Hematopoietic multipotent progenitor cell treated with erythropoietin and hydrocortisone succinate and interleukin-3 and kit ligand, for 17 days (in vitro differentiated cells): ENCODE measurements at regions not wholly inside any gene's neighbourhood (a gene's known extent, or its start where the extent isn't known, plus 50 kb on each side); places are given as distances from the start of the nearest gene placed in this dataset.

Experiments
- DNase-seq: peaks from one replicate; pipeline ENCODE4 v3.0.0-alpha.2; 2015; ENCODE audit warnings: low spot score

DNA sequence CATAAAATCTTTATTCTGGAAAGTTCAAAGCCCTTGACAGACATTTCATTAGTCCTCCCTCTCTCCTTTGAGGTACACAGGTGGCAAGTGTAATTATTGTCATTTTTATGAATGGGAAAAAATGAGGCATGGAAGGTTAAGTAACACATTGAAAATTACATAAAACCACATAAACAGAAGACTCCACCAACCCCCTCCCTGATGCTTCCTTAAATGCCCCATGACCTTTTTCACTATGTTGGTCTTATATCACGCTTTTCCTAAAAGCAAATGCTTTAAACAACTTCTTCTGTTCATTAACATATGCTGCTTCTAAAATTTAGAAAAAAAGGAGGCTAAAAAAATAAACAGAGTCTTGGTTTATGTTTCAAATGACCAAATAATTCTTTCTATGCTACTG lies 648.4 kb downstream of the PTPRC start:
- no peak for DNase-seq

DNA sequence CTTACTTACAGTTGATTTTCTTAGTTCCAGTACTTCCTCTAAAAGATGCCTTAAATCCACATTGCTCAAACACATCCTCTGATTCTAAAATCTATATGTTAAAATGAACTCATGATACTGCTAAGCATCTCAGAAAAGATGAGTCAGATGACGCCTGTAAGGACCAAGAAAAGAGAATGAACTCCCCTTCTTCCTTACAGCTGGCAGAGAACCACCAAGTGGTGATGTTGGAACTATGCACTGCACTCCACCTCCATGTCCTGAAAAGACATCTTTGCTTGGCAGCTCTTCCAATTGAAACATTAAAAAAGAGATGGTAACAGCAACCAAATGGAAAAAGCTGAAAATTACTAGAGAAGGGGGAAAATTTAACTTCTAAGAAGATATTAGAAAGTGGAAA lies 648.8 kb downstream of the PTPRC start:
- DNase-seq, result no peak

DNA sequence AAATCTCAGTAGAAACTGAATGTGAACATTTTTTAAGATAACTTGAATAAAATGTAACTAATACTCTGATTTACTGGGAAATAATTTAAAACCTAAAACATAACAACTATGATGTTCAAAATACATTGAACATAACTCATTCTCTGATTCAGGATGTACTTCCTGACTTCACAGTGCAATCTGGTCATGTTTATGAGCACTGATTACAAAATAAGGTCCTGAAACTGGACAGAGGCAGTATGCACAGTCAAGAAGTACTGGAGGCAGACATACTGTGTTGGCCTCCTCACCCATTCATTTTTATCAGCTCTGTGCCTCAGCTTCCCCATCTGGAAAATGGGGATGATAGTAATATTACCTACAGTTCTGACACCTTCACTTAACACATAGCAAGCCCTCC lies 651.3 kb downstream of the PTPRC start:
- no peak for DNase-seq

DNA sequence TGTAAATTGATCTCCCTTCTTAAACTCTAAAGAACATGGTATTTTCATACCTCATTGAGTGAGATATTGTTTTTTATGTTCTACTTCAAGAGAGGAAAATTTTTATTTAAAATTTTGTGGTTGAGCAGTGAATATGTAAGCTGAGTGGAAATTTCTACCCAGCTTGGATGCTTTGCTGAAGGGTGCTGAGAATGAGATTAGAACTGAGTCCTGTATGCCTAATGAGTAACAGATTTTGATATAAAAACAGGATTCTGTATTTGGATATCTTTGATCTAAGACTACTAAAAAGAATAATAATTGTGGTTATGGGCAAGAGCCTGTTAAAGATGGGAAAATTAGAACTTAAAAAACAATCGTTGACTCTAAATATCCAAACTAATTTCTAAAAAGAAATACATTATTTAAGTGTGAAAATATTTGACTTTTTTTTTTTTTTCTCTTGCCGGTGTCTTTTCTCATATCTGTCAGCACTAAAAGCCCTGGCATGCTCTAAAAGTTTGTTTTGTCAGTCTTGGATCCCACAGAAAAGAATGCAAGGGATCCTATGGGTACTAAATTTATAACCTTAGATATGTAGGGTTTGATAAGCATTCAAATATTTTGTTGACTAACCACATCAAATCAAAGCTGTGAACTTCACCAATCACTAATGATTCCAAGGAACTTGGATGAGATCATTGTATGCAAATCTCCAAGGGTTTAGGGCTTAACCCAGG lies 652.3 kb downstream of the PTPRC start:
- no peak for DNase-seq

DNA sequence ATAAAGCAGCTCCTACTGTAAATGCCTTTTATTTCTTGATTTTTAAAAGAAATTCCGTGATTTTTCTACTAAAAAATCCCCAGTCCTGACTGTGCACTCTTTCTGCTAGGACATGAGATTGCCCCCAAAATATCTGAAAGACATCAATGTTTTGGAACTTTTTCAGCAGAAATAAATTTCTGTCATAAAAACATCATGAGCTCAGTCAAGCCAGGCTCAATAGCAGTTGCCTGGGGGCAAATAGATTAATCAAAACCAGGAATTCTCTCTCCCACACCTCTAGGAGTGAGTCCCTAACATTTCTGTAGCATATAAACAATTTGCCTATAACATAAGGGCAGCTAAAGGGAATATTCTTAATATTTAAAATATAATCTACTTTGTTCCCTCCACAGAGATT lies 654.1 kb downstream of the PTPRC start:
- DNase-seq, result no peak

DNA sequence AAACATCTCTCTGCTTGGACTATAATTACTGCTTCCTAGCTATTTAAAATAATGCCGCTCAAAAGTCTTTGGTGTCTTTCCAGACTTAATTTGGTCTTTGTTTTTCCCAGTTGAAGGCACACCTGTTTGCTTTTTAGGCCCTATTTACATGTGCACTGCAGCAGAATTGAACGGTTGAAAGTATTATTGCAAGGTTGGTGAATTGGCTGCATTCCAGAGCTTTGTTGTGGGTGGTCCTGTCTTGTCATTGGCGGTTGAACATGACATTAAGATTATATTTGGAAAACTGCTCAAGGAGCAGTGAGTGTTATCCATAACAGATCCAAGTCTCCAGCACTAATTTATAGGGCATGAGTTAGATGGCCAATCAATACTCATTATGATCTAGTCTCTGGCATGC lies 656.3 kb downstream of the PTPRC start:
- DNase-seq, result no peak

DNA sequence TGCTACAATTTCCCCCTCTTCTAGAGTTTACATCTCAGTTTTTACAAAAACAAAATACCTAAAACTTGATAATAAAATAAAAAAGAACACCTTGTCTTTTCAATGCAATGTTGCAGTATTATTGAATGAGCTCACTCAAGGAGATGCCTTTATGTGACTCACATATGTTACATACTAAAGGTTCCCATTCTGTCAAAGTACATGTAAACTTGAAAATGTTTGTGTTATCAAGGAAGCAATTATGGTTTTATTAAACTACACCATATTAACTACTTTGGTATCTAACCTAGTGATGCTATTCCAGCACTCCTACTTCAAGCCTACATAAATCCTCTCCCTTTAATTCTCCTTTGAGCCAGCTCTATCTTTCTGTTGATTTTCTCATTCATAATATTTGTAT lies 658.3 kb downstream of the PTPRC start:
- DNase-seq, result no peak

DNA sequence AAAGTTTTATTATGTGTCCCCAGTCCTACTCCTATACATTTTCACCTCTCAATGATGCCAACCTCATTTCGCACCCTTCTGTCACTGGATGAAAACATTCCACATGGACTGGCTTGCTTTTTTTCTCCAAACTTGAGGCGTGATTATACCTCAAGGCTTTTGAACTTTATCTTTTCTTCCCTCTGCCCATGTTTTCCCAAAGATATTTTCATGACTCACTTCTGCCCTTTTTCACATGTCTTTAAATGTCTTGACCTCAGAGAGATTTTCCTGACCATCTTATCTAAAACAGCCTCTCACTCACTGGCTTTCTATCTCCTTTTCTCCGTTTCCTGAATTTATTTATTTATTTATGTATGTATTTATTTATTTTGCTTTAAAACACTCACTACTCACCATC lies 659.0 kb downstream of the PTPRC start:
- no peak for DNase-seq

DNA sequence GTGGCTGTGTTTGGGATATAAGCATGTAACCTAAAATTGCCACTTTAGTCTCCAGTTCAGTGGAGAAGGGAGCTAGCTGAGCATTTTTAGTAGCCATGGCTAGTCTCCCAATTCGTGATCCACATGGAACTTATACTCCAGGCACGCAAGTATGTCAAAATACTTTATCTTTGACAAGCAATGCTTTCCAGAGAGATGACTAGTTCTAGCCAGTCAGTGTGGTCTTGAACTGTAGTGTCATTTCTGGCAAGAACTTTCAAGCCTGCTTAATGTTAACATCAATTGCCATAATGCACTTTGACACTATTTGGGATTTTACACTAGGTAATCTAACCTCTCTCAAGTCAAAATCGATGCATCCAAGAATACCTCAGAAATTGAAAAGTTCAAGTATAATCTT lies 660.0 kb downstream of the PTPRC start:
- DNase-seq, result no peak

DNA sequence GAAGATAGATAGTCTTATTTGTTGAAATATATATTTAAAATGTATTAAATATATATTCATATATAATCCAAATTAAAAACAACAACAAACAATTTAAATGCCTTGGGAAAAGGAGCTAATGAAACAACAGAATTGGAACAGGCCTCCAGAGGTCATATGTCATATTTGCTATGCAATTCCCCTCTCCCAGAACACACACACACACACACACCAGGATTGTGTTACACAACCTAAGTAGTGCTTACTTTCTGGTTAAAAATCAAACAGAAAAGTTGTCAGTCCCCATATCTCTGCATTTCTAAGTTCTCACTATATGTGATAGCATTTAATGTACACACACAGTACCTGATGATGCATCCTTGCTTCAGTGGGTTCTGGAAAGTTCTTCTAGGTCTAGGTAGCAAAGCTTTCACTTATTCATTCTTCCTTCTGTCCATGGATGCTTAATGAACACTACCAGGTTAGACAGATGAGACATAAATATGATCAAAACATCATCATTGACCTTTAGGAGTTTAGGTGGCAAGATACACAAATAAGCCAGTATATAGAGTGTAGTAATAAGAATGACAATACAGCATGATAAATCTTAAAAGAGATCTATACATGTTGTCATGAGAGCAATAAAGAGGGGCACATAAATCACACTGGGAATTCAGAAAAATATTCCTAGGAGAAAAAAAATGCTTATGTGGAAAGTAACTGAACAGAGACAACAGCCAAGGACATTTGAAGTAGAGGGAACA lies 662.8 kb downstream of the PTPRC start:
- no peak for DNase-seq

DNA sequence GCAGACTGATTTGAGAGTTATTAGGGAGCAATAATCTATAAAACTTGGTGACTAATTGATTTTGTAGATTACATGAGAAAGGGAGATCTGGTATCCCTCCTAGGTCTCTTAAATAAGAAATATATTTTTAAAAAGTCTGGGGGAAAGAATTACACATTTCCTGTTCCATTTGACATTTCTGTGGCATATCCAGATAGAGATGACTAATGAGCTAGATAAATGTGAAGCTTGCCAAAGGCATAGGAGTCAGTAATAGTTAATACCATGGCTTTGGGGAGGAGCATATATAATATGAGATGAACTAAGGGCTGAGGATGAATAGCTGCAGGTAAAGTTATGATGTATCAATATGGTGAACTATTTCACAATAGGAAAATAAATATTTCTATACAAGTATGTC lies 663.7 kb downstream of the PTPRC start:
- DNase-seq, result no peak

DNA sequence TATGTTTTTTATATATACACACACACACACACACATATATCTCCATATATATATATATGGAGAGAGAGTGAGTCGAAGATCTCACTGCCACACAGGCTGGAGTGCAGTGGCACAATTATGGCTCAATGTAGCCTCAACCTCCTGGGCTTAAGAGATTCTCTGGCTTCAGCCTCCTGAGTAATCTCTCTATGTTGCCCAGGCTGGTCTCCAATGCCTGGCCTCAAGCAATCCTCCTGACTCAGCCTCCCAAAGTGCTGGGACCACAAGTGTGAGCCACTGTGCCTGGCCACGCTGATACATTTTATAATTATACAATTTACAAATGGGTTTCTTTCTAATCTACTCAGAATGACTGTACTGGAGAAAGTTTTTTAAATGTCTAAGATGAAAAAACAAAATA lies 664.2 kb downstream of the PTPRC start:
- no peak for DNase-seq

DNA sequence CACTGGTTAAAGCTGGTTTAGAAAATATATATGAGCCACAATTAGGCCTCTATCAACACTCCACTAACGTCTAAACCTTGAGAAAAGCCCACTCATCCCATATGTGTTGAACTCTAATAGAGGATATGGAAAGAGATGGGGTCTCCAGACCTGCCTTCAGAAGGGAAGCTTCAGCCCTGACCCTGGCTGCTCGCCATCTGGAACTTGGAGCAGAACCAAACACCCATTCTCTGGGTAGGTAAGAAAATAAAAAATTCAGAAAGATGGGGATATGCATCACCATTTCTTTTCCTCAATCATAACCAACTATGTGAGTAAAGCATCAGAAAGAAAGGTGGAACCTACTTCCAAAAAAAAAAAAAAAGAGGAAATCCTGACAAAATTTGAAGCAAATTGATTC lies 666.2 kb downstream of the PTPRC start:
- DNase-seq, result no peak

DNA sequence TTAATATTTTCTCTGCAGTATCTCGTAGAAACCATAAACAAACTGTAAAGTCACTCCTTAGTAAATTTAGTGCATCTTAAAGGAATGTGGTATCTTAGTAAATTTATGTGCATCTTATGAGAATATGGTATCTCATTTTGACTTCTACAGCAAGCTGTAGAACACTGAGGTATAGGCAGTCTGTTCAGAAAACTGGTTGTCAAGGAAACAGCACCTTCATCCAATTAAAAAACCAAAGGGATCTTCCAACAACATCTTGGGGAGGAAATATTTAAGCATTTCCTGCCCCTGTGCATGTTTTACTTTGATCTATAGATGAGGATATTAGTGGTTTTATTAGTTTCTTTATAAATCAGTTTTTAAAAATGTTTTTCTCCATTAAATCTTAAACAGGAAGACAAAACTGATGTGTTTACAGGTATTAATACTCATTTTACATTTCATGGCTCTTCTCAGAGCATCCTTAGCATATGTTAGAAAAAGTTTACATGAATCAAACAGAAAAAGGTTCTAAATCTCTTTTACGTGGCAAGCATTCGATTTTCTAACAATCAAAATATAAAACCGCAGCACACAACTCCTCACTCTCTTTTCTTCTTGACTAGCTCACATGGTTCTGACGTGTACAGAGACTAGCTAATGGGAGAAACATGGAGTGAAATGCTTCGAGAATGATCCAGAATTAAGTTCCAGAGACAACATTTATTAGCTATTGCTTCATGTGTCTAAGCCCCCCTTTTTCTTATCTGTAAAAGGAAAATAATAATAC lies 668.8 kb downstream of the PTPRC start:
- no peak for DNase-seq

DNA sequence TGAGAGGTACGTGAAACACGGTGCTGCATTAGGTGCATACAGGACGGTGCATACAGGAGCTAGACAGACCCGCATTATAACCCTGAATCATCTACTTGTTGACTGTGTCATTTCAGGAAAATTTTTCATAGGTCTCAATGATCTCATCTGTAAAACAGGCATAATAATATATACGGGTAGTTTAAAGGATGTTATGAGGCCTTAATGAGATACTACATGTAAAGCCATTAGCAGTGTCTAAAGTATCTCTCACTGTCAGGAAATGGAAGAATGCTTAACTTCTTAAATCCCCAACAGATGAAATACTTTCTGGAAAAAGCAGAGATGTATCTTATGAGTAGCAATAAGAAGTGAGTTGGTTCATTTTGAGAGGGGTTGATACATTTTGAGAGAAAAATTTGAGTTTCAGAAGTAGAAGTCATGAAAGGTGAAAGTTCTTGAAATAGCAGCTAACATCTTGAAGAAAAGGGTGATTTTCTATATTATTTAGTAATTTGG lies 669.6 kb downstream of the PTPRC start:
- no peak for DNase-seq

DNA sequence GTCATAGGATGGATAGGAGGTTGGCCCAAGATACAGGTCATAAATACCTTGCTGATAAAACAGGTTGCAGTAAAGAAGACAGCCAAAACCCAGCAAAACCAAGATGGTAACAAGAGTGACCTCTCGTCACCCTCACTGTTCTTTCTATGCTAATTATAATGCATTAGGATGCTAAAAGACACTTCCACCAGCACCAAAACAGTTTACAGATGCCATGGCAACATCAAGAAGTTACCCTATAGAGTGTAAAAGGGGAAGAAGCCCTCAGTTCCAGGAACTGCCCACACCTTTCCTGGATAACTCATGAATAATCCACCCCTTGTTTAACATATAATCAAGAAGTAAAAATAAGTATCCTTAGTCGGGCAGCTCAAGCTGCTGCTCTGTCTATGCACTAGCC lies 671.9 kb downstream of the PTPRC start:
- no peak for DNase-seq

DNA sequence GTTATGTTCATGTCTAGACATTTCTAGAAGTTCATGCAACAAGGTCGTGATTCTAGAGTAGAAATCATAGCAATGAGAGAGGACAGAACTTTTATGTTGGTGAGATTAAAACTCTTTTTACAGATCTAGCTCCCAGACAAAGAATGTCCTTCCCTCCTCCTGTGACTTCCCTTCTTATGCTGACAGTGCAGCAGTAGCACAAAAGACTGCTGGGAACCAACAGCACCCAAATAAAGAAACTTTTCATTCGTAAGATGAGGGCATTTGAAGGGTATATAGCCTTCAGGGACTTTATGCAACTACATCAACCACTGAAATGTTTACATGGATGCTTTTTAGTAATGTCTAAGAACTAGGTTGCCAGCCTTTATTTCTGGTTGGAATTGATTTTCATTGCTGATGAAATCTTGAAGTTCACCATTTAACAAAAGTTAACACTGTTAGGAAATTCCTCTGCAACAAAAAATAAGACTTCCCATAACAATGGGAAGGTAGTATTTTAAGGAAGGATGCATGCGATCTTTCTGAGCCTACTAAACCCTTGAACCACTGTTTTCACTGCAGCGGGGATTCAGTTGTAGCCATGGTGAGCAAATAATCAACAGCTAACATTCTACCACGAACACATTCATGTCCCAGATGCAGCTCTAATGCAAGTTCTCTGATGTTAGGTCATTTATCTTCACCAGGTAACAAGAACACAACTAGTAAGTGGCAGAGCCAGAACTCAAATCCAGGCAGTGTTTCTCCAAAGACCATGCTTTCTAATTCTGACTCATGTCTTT lies 672.8 kb downstream of the PTPRC start:
- no peak for DNase-seq

DNA sequence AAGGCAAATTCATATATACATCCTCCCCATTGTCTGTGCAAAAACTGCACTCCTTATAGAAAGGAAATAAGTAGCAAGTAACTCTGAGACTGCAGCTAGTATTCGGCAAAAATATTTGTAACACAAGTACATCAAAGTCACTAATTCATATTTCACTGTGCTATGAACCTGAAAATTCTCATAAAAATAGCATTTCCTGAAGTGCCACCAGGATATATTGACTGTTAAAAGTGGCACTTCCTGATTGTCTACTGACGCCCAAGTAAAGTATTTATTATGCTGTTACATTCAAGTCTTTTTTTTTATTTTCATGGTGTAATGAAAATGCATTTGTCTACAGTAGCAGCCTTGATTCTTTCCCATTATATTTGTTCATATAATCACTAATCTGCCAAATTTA lies 673.8 kb downstream of the PTPRC start:
- no peak for DNase-seq

DNA sequence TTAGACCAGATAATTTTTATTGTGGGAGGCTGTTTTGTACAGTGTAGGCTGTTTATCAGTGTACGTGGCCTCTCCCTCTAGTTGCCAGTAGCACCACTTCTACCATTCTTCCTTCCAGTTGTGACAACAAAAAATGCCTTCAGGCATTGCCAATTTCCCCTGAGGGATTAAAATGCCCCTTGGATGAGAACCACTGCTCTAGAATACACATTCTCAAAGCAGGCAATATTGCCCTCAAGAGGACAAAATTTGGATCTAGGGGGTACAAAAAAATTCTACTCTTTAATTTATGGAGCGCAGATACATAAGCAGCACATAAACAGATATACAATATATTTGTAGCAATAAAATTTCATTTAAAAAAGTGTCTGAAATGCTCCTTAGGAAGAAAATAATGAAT lies 674.6 kb downstream of the PTPRC start:
- DNase-seq, result no peak

DNA sequence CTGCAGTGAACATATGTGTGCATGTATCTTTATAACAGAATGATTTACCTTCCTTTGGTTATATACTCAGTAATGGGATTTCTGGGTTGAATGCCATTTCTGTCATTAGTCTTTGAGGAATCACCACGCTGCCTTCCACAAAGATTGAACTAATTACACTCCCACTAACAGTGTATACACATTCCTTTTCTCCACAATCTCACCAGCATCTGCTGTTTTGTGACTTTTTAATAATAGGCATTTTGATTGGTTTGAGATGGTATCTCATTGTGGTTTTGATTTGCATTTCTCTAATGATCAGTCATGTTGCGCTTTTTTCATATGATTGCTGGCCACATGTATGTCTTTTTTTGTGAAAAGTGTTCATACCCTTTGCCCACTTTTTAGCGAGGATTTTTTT lies 680.5 kb downstream of the PTPRC start:
- no peak for DNase-seq

DNA sequence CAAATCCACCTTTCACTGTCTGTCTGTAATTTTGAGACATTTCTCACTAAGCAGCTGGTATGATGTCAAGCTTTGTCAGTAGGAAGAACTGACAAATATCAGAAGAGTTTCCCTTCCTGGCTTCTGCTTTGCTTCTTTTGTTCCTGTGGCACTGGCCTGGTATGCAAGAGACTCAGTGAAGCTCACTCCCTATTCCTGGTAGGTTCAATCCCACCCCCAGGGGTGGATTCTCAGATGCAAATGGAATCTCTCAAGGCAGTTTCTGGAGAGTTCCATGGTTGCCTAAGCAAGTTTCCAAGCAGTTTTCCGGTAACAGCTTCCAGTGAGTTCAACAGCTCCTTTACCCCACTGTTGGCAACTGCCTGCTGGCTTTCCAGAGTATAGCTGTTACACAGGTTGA lies 683.4 kb downstream of the PTPRC start:
- DNase-seq, result no peak

DNA sequence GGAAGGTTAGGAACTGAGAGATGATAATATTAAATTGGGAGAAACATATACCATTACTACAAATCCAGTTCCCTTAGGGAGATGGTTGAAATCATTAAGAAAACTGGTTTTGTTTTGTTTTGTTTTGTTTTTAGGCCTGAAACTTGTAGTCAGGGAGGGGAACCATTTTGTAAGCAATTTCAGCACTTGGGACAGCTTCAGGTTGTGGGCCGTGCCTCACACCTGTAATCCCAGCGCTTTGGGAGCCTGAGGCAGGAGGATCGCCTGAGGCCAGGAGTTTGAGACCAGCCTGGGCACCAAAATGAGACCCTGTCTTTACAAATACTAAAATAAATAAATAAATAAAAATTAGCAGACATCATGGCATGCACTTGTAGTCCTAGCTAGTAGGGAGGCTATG lies 694.3 kb upstream of the NR5A2 start:
- DNase-seq, result no peak
